Right lobe of liver (tissue), 4 donors: ENCODE measurements at regions not wholly inside any gene's neighbourhood (a gene's known extent, or its start where the extent isn't known, plus 50 kb on each side); places are given as distances from the start of the nearest gene placed in this dataset.

Experiments used
- CTCF ChIP-seq, 4 donors: fragments of 200-600 bp in 3 of 4; fragments of 450-650 bp in 1 of 4; IDR thresholded peaks; one replicate each; pipeline versions ENCODE4 v1.5.1 to v1.8.0; 2016 to 2022; ENCODE audit warnings: antibody characterized with exemption in 4 of 4, mild to moderate bottlenecking in 2 of 4
- POLR2A ChIP-seq: fragments of 450-650 bp; IDR thresholded peaks from one replicate; pipeline ENCODE4 v1.6.1; 2017; ENCODE audit warnings: antibody characterized with exemption, mild to moderate bottlenecking
- donor health status: DM: no; HTN: no; CAD: no.
- donor health status: DM: no; HTN: no; CAD: no.
- donor health status: DM: no; HTN: yes; CAD: no.

DNA sequence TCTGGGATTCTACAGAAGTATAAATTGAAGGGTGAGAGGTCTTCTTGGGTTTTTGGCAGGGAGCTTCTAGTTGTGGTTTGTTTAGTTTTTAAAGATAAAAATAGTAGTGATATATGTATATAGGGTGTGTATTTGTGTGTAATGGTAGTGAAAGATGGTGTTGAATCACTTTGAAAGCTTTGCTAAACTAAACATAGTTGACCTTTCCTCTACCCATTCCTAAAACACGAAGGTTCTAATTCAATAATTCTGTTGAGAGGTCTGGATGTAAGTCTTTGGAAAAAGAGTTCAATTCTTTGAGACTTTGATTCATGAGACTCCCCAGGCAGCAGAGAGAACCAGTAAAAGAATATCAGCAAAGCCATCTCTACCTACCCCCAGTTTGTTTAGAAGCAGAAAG is 247.9 kb upstream of the DUSP10 start:
- no peak for TF ChIP-seq CTCF (IDR thresholded peaks at IDR 0.05)
- TF ChIP-seq POLR2A = no peak
